ENCODE measurements at regions not wholly inside any gene's neighbourhood (a gene's known extent, or its start where the extent isn't known, plus 50 kb on each side); places are given as distances from the start of the nearest gene placed in this dataset.
"Not testable (repeated sequence)": the region's sequence is repeated elsewhere in the genome, so short reads cannot be mapped to it uniquely, and the experiment has no call there.

DNA sequence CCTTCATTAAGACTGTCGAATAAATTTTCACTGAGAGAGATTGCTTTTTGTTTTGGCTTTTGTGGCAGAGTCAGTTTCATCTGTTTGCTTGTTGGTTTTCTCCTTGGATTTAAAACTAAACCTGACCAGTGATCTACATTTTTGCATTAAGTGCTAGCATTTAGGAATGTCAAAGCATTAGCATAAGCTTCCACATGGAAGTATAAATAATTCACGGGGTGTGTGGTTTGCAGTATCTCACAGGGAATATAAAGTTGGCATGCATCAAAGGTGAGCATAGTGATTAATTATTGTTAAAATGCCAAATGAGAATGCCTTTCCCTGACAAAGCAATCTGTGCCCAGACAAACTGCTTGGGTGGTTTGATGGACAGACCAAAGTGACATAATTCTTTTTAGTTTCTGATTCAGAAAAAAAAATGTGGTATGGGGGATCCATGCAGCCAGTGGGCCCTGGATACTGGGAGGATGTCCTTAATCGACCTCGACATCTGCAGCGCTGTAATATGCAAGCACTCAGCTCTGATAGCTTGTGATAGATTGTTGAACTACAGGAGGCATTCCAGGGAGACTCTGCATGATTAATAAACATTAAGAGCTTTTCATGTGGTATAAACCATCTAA lies 339.3 kb upstream of the POM121L12 start:
- no peak for DNase-seq

DNA sequence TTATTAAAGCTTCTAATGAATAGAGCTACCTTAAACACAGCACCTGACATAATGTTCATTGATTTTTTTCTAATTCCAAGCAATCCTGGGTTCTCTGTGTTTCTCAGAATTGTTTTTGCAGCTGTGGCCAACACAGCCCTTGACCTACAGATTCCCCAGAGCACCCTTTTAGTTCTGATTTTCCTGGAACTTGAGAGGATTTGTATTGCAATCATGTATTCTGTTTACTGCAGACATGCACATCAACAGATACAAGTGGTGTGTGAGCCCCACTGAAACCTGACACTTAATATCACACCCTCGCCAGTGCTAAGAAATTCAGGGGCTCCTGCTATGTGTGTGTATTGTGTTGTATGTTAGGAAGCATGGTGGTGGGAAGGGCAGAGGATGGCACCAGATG lies 344.2 kb upstream of the POM121L12 start:
- DNase-seq = no peak

DNA sequence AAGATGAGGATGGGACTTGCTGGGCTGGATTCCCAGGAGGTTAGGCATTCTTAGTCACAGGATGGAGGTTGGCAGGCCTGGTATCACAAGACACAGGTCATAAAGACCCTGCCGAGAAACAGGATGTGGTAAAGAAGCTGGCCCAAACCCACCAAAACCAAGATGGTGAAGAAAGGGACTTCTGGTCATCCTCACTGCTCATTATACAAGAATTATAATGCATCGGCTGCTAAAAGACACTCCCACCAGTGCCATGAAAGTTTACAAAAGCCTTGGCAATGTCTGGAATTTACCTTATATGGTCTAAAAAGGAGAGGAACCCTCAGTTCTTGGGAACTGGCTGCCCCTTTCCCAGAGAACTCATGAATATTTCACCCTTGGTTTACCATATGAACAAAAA lies 345.5 kb upstream of the POM121L12 start:
- no peak for DNase-seq

DNA sequence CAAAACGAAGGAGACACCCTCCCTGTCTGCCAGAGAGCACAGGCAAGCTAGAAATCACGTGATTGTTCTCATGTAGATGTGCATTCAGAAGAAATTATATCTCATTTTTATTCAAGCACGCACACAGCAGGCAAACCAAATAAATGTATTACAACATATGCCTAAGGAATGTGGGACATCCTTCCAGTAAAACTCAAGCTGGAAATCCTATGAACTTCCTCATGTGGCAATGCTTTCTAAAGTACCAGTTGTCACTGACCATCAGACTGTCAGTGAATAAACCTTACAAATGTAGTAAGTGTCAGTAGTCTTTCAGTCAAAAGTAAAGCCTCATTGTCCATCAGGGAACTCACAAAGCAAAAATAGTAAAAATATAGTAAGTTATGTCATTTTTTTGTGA lies 350.1 kb upstream of the POM121L12 start:
- peak; percentile 6 for DNase-seq

DNA sequence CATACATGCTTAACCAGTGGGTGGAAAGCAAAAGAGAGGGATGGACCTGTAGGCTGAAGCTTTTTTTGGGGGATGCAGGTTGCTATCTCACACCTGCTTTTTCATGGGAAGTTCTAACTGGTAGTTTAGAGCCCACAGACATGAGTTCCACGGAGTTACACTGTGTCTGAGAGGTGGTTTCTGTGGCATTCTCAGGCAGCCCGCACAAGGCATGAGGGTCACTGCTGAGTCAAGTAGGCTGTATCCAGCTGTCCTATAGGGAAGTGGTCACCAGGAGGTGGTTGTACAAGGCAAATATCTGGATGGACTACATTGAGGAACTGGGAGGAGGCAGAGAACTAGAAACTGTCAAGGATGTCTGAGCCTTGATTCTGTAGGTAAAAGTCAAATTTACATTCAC lies 351.0 kb upstream of the POM121L12 start:
- DNase-seq = no peak

DNA sequence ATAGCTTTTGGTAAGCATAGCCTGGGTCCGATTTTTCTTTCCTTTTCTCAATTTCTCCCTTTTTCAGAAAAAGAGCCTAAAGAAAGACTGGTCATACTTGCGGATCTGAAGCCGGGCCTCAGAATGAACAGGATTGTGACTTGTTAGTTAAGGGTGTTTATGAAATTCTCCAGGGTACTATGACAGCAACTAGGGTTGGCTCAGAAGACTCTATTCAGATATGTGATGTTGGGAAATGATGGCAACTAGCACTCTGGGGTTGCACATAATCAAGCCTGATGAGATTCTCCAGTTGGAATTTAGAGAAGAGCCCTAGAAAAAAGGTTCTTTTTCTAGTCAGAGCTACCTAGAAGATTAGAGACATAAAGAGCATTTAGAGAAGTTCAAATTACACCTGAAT lies 352.4 kb upstream of the POM121L12 start:
- no peak for DNase-seq

DNA sequence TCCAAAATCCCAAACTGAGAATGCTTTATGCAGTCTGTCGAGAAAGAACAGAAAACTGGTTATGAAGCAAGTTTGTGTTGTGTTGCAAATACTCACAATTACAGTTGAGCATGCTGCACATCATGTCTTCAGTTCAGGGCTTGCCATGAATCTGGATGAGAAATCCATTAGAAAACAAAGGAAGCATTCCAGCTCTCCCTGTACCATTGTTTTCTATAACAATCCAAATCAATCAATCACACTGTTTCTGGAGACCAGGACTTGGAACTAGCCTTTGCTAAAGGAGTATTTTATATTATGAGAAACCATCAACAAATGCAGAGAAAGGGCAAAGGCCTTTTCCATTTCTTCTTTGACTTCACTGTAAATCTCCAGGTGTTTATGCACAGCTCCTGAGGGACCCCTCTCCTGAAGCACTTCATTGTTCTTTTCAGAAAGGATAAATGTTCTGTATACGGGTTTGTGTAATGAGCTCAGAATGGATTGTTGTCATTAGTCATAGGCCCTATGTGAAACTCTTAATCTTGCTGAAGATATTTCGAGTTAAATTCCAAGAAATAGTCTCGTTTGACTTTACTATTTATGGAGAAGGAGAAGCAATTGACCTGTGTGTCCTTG lies 364.7 kb upstream of the POM121L12 start:
- DNase-seq = no peak

DNA sequence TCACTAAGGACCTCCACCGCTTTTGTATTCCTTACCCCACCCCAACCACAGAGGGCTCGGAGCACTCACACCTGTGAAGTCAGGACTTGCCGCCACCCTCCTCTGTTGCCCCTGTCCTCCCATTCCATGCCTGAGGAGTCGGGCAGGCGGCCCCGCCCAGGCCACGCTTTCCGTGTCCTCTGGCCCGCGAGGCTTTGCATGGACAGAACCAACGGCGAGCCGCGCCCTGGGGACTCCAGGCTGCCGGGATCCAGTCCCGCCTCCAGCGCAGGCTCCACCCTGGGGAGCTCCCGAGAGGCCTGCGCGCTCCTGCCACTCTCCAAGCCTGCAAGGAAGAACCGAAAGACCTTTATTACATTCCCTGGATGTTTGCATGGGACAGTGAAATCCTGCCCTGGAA lies 366.4 kb upstream of the POM121L12 start:
- no peak for DNase-seq

DNA sequence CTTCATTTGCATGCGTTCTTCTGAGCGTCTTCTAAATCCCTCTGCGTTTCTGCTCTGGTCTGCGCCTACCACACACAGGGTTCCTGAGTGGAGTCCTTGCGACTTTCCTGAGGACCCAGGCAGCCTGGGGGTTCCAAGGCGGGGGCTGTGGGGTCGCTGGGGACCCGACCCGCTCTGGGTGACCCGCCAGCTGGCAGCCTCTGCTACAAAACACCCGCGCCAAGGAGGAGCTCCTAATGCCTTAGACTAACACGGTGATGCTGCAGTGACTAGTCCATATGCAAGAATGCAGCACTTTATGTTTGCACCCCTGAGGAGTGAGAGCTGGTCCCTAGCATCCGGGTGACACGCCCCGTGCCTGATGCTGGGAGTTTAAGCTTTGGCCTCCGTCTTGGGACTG lies 367.0 kb upstream of the POM121L12 start:
- DNase-seq = no peak

DNA sequence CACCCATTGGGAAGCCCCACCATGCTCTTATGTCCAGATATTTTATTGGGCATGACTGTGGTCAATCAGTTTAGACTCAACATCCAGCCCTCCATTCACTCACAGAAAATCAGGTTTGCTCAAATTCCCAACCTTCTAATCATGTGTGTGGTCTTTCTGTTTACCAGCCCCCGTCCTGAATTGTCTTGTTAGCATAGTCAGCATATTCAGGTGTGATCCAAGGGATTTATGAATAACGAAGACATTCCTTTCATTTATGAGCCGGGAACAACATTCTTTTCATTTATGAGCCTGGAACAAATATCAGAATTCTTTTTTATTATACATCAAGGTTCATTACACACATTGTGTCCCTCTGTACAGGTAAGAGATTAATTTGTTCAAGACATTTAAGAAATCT lies 376.3 kb upstream of the POM121L12 start:
- no peak for DNase-seq

DNA sequence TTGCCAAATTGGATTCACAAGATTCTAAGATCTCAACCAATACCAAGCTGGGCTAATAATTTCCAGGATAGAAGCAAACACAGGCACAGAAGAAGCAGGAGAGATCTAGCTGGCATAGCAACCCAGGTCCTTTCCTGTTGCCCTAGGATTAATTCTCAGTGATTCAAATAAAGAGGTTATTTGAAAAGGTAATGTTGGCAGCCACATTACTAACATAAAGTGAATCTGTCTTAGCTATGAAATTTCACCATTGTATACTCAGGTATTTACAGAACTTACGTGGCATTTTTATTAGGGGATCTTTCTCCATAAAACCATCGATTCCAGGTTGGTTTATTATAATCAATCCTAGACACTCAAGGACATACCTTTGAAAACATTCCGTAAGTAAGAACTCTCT lies 379.3 kb upstream of the POM121L12 start:
- no peak for DNase-seq

DNA sequence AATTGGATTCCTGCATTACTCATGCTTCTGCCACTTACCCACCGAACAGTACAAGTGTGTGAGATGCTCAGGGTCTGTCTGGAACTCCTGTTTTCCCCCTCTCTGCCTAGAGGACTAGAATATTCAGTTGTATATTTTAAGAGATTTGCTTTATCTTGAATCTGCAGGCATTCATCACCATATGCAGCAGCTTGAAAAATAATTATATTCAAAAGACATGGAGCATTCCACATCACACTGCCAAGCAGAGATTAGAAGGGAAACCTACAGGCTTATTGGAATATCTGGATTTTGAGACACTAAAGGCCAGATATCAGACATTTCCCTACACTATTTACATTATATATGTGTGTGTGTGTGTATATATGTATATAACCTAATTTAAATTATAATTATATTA lies 382.8 kb upstream of the POM121L12 start:
- no peak for DNase-seq

DNA sequence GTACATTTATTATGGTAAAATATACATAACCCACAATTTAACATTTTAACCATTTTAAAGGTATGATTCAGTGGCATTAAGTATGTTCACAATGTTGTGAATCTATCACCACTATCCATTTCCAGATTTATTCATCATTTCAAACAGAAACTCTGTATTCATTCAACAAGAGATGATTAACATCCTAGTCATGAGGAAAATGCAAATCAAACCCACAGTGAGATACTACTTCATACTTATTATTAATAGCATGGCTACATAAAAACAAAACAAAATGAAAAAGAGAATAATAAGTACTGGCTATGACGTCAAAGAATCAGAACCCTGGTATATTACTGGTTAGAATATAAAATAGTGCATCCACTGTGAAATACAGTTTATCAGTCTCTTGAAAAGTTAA lies 386.6 kb upstream of the POM121L12 start:
- DNase-seq = peak; percentile 37

DNA sequence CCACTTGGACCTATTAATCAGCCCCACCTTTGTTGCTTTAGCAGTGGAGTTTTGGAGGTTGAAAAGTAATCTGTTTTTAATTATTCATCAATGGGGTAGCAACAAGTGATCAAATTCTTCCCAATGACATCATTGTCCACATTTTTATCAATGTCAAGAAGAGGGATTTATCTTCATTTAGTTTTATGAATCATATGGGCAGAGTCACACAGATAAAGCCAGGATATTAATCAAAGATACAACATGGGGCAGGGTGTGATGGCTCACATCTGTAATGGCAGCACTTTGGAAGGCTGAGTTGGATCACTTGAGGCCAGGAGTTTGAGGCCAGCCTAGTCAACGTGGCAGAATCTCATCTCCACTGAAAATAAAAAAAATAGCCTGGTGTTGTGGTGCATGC lies 388.4 kb upstream of the POM121L12 start:
- no peak for DNase-seq

DNA sequence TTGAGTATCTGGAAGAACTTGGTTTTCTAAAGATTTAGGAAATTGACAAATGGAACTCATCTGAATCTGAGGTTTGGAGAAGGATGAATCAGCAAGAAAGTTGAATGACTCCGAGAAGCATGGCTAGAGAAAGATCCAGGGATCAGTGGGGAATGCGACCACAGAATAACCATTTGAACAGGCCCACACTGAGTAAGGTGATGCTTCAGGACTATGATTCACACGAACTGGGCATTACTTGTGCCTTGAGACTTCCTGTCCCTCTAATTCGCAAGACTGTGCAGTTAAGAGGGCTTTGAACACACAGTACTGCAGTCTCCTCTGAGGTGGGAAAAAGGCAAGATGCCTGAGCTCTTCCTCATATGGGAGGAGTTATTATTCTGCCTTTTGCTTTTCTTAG lies 395.5 kb upstream of the POM121L12 start:
- DNase-seq = peak; percentile 30

DNA sequence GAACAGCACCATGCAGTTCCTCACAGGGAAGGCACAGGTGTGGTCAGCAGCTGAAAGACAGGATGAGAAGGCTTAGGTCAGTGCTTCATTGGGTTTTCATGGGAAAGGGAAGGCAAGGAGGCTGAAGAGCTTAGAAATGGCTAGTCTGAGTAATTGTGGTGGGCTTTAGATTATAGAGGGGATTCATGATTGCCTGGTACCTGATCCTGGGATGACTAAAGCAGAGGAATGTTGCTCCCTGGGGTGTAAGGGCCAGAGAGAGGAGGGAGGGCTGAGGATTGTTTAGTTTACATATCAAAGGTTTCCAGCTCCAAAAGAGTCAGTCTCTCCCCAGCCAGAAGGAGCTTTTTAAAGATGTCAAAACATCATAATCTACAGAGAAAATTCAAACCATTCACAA lies 396.3 kb upstream of the POM121L12 start:
- no peak for DNase-seq

DNA sequence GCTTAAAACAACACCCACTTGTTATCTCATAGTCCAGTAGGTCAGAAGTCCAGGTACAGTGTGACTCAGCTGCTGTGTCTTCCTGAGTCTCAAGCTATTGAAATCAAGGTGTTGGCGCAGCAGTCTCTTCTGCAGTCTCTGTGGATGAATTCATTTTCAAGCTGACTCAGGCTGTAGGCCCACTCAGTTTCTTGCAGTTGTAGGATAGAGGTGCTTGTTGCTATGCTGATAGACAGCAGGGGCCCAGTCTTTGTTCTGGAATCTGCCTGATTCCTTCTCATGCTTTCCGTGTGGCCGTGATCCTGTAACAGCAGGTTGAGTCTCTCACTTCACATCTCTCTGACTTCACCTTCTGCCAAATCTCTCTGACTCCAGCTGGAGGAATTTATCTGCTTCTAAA lies 400.4 kb upstream of the POM121L12 start:
- DNase-seq = no peak

DNA sequence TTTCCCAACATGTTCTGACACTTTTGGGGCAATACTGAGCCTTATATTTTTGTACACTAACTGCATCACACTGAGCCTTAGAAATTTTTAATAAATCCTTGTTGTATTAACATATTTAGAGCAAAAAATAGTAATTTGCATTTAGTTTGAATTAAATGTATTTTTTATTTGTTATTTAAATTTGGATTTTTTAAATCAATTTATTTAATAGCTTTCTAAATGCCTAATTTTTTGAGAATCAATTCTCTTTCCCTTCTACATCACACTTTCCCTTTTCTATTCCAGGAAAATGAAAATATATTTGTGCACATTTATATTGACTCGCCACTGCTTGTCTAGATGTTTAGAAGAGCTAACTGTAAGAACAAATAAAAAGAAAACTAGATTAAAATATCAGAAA lies 414.6 kb upstream of the POM121L12 start:
- DNase-seq = no peak

DNA sequence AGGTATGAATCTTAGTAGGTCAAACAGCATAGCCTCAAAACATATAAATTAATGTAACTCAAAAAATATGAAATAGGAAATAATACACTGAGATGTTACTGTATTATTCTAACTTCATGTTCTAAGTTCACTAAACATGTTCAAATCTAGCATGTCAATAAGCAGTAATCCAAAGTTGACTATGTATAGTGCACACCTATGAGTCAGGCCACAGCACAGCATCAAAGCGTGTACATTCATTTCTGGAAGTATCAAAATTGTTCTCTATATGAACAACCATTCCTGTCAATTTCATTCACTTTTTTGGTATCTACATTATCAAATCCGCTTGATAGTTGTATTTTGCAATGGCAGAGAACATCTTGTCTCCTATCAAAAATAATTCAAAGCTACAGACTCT lies 418.9 kb upstream of the POM121L12 start:
- no peak for DNase-seq

DNA sequence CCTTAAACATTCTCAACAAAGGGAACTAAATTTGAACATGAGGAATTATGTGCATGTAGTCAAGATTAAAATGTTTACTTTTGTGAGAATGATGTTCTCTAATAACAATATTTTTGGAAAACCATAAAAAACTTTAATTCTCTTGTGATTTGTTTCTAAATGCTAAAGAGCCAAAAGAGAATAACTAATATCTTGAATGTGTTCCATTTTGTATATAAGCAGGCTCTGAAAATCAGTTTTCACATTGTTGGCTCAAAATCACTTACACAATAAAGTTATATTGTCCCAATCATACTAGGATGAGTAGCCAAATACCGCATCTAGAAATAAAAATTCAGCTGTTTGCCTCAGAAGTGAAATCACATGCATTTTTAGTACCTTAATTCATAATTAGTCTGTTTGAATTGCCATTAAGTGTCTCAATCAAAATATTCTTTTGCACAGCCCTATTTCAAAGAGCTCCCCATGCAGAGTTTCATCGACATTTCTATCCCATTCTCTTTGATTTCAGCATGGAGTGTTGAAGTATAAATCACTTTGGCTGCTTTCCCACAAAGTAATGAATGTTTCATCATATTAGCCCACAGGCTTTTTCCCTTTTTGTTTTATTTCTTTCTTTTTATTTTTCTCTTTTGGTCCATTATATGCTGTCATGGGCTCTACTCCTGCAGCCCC lies 420.3 kb upstream of the POM121L12 start:
- DNase-seq = no peak

DNA sequence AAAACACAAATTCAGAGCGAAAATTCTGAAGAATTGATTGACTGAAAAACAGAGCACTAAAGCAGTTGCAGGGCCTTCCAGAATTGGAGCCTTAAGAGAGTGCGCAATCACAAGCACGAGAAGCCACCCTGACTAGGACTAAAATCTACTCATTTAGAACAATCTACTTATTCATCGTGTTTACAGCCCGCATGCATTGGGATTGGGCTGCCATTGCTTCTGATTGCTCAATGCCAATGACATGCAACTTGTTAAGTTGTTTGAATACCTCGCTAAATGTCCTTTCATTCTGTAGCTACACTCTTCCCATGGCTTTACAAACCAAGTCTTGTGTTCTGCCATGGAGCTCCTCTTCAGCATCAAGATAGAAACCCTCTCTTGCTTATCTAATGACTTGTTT lies 425.9 kb upstream of the POM121L12 start:
- DNase-seq = no peak

DNA sequence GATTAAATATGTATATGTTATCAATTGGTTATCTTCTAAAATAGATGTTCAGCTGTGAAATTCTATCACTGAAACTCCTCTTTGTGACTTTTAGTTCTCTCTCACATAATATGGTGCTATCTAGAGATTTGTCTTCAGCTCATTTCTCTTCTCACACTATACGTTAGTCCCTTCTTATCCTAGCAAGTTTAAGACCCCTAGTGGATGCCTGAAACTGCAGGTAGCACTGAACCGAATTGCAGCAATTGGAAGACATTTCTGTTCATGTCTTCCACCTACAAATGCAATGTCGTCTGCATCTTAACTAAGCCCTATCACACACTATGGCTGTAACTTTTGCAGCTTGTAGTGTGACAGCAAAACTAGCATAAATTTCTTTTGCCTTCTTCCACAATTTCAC lies 442.7 kb upstream of the POM121L12 start:
- DNase-seq = no peak

DNA sequence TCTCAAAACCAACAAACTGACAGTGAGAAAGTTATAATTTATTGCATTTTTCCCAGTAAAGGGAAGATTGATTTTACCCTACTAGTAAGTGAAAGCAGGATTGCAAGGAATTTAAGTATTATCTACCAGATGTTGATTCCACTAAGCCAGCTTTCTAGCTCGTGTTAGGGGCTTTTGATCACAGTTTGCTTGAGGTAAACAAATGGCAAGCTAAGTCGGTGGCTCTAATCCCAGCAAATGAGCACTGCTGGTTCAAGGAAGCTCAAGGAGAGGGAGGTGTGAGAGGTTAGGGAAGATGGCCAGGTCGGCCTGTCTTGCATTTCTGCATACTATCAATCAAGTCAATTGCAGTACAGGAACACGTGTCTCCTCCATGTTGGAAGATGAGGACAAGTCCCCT lies 448.7 kb upstream of the POM121L12 start:
- no peak for DNase-seq

DNA sequence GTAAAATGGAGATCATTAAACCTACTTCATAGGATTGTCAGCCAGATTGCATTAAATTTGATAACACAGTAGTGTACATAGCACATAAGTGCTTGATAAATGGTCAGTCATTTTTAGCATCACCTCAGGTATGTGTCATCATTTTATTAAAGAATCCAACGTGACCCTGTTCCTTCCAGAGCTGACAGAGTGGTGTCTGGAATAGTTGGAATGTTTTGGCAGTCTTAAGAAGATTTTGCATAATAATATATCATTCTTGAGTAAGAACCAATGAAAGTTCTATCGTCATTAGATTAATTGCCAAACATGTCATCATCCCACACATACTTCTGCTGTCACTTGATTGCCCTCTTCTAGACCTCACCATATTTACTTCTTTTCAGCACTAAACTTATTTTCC lies 451.4 kb upstream of the POM121L12 start:
- no peak for DNase-seq

DNA sequence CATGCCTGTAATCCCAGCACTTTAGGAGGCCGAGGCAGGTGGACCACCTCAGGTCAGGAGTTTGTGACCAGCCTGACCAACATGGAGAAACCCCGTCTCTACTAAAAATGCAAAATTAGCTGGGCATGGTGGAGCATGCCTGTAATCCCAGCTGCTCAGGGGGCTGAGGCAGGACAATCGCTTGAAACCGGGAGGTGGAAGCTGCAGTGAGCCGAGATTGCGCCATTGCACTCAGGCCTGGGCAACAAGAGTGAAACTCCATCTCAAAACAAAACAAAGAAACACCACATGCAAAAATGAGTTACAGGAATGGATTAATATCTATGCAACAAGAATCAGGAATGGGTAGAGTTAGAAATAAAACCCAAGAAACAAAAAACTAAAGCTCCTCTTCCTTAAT lies 462.3 kb upstream of the POM121L12 start:
- not testable (repeated sequence) for DNase-seq

Measured in fibroblast of skin of scalp (primary cell).